Uterus (tissue), 3 donors: ENCODE measurements at regions not wholly inside any gene's neighbourhood (a gene's known extent, or its start where the extent isn't known, plus 50 kb on each side); places are given as distances from the start of the nearest gene placed in this dataset.

Source experiments
- DNase-seq, 2 donors: peaks; one replicate each; pipeline ENCODE4 v3.0.0-alpha.2; 2019 to 2020
- H3K27ac ChIP-seq, 2 donors: fragments of 200-600 bp; sonication (generic); 1 replicate in 1 of 2; 2 replicates in 1 of 2; pipeline ENCODE4 v1.5.1; 2016 to 2018
- H3K27me3 ChIP-seq, 2 donors: fragments of 200-600 bp; sonication (generic); one replicate each; pipeline ENCODE4 v1.5.1; 2018 to 2019; ENCODE audit warnings: control low read depth in 1 of 2
- H3K36me3 ChIP-seq, 2 donors: fragments of 200-600 bp; sonication (generic); one replicate each; pipeline ENCODE4 v1.5.1; 2019; ENCODE audit warnings: control low read depth in 1 of 2
- H3K4me1 ChIP-seq, 2 donors: fragments of 200-600 bp; sonication (generic); one replicate each; pipeline ENCODE4 v1.5.1; 2018 to 2019; ENCODE audit warnings: control low read depth in 1 of 2
- H3K4me3 ChIP-seq, 2 donors: fragments of 200-600 bp; sonication (generic); 1 replicate in 1 of 2; 2 replicates in 1 of 2; pipeline ENCODE4 v1.5.1; 2018 to 2019; ENCODE audit warnings: mild to moderate bottlenecking in 1 of 2
- H3K9me3 ChIP-seq, 2 donors: fragments of 200-600 bp; sonication (generic); one replicate each; pipeline ENCODE4 v1.5.1; 2019; ENCODE audit warnings: control low read depth in 1 of 2
- CTCF ChIP-seq, 4 experiments: fragments of 200-600 bp in 2 of 4; fragments of 450-650 bp in 2 of 4; sonication (generic) in 2 of 4; IDR thresholded peaks; one replicate each; pipeline ENCODE4 v1.5.1; 2016 to 2019; ENCODE audit warnings: antibody characterized with exemption in 4 of 4, mild to moderate bottlenecking in 2 of 4, moderate library complexity in 1 of 4
- POLR2A ChIP-seq, 2 donors: fragments of 450-650 bp; IDR thresholded peaks; one replicate each; pipeline ENCODE4 v1.6.1; 2016; ENCODE audit warnings: antibody characterized with exemption in 2 of 2, mild to moderate bottlenecking in 1 of 2, moderate library complexity in 1 of 2
- intact Hi-C: fragments of 100-400 bp; cut with DNase I; formaldehyde crosslinking; loops from one replicate; pipeline ENCODE4 v1.15.1; 2023; ENCODE audit warnings: low total_unique reads
- donor health status: DM: yes; HTN: yes; CAD: no.

- Histone ChIP-seq H3K27me3 (no peaks in the 10 kb centered on the region), H3K36me3 (no peaks in the 10 kb centered on the region), H3K4me1 (no peaks in the 10 kb centered on the region), H3K9me3 (no peaks in the 10 kb centered on the region), H3K4me3 (no peak overlapping the region), H3K27ac (no peak overlapping the region)
- DNase-seq = no peak
- intact Hi-C loops = no loop called here
- TF ChIP-seq POLR2A (IDR thresholded peaks at IDR 0.05) = no peak
- no peak for TF ChIP-seq CTCF (IDR thresholded peaks at IDR 0.05)
These were observed 141.5 kb upstream of the ADAMTS9 start for GRCh38 chr3:64829331-64829730.

- no peak for TF ChIP-seq CTCF (IDR thresholded peaks at IDR 0.05)
- Histone ChIP-seq H3K9me3 (no peaks in the 10 kb centered on the region), H3K27me3 (no peaks in the 10 kb centered on the region), H3K27ac (no peak overlapping the region), H3K4me3 (no peak overlapping the region), H3K36me3 (no peaks in the 10 kb centered on the region), H3K4me1 (no peaks in the 10 kb centered on the region)
- intact Hi-C loops = no loop called here
- no peak for DNase-seq
These were observed 140.5 kb upstream of the ADAMTS9 start for GRCh38 chr3:64828276-64828675.

- no peaks in the 10 kb centered on the region for H3K9me3 ChIP-seq
- no peaks in the 10 kb centered on the region for H3K27me3 ChIP-seq
- no peaks in the 10 kb centered on the region for H3K36me3 ChIP-seq
- no peak overlapping the region for H3K27ac ChIP-seq
- no peak for TF ChIP-seq POLR2A (IDR thresholded peaks at IDR 0.05)
- no peak for TF ChIP-seq CTCF (IDR thresholded peaks at IDR 0.05)
- DNase-seq = no peak
- intact Hi-C loops = no loop called here
- no peaks in the 10 kb centered on the region for H3K4me1 ChIP-seq
- no peak overlapping the region for H3K4me3 ChIP-seq
These were observed 139.6 kb upstream of the ADAMTS9 start for GRCh38 chr3:64827431-64827830.

- no peak overlapping the region for H3K27ac ChIP-seq
- H3K36me3 ChIP-seq = no peaks in the 10 kb centered on the region
- H3K27me3 ChIP-seq = no peaks in the 10 kb centered on the region
- H3K9me3 ChIP-seq = no peaks in the 10 kb centered on the region
- intact Hi-C loops = no loop called here
- no peak overlapping the region for H3K4me3 ChIP-seq
- TF ChIP-seq POLR2A (IDR thresholded peaks at IDR 0.05) (no peak), CTCF (IDR thresholded peaks at IDR 0.05) (no peak)
- H3K4me1 ChIP-seq = no peaks in the 10 kb centered on the region
- DNase-seq = no peak
These were observed 139.2 kb upstream of the ADAMTS9 start for GRCh38 chr3:64827019-64827418.

- Histone ChIP-seq H3K27me3 (no peaks in the 10 kb centered on the region), H3K36me3 (no peaks in the 10 kb centered on the region), H3K9me3 (no peaks in the 10 kb centered on the region), H3K4me1 (no peaks in the 10 kb centered on the region), H3K27ac (no peak overlapping the region), H3K4me3 (no peak overlapping the region)
- TF ChIP-seq POLR2A (IDR thresholded peaks at IDR 0.05) = no peak
- no peak for TF ChIP-seq CTCF (IDR thresholded peaks at IDR 0.05)
- intact Hi-C loops = no loop called here
- no peak for DNase-seq
These were observed 137.8 kb upstream of the ADAMTS9 start for GRCh38 chr3:64825404-64826120.
